ENCODE measurements at regions not wholly inside any gene's neighbourhood (a gene's known extent, or its start where the extent isn't known, plus 50 kb on each side); places are given as distances from the start of the nearest gene placed in this dataset.

GRCh38 chr22:47289336-47289985 lies 527.0 kb downstream of the TBC1D22A start:
- ChIA-PET CTCF (interaction anchor here (1.2 kb wide), 1 partner anchor 14 kb away, joined by 4 read pairs; no protein-coding TSS in a partner anchor), POLR2A (no interaction called here)
- TF ChIP-seq CTCF (IDR thresholded peaks at IDR 0.05; ENCODE audit: insufficient read depth, low read depth, low read length) = no peak
- Histone ChIP-seq H3K4me3 (ENCODE audit: low read depth, low read length) (no peak overlapping the region), H3K27me3 (ENCODE audit: control insufficient read depth, insufficient read depth, low read length) (no peaks in the 10 kb centered on the region), H3K36me3 (ENCODE audit: control insufficient read depth, insufficient read depth, low read length) (no peaks in the 10 kb centered on the region)
- DNase-seq (ENCODE audit: low read depth) = no peak

DNA sequence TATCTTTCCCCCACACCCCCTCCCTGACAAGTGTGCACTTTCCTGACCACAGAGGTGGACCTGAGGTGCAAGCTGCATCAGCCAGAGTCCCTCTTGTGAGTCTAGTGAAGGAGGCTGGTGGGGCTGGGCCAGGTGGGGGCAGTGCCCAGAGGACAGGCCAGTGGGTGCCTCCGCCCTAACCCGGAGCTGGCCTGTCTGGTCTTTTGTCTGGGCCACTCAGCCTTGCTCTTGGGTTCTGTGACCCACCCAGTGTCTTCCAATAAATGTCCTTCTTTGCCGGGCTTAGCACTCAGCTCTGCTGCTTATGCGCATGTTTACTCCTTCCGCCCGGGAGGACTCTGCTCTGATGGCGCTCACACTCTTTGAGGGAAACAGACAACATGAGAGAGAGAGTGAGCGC lies 526.2 kb downstream of the TBC1D22A start:
- POLR2A ChIA-PET = no interaction called here
- TF ChIP-seq CTCF (IDR thresholded peaks at IDR 0.05; ENCODE audit: insufficient read depth, low read depth, low read length) = no peak

DNA sequence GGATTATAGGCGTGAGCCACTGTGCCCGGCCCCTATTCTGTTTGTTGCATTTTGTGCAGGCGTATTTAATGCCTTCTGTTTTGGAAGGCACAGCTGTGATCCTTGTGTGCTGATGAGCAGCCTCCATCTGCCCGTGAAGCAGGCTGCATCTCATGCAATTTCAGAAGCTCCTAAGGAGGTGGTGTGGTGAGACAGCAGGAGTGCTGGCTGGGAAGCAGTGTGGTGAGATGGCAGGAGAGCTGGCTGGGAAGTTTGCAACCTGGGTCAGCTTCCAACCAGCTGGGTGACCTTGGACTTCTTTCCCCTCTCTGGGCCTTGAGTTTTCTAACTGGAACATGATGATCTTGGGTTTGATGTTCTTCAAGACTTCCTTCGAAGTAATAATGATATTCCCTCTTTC lies 525.1 kb downstream of the TBC1D22A start:
- no peaks in the 10 kb centered on the region for H3K27me3 ChIP-seq (ENCODE audit: control insufficient read depth, insufficient read depth, low read length)
- no peaks in the 10 kb centered on the region for H3K36me3 ChIP-seq (ENCODE audit: control insufficient read depth, insufficient read depth, low read length)
- no peak for TF ChIP-seq CTCF (IDR thresholded peaks at IDR 0.05; ENCODE audit: insufficient read depth, low read depth, low read length)
- ChIA-PET CTCF (interaction anchor here (0.5 kb wide), 1 partner anchor 20 kb away, joined by 3 read pairs; no protein-coding TSS in a partner anchor), POLR2A (no interaction called here)
- DNase-seq (ENCODE audit: low read depth) = no peak
- H3K4me3 ChIP-seq (ENCODE audit: low read depth, low read length) = no peak overlapping the region

More for the DNA sequence above, 526.2 kb downstream of the TBC1D22A start:
- Histone ChIP-seq H3K4me3 (ENCODE audit: low read depth, low read length) (no peak overlapping the region), H3K27me3 (ENCODE audit: control insufficient read depth, insufficient read depth, low read length) (no peaks in the 10 kb centered on the region), H3K36me3 (ENCODE audit: control insufficient read depth, insufficient read depth, low read length) (no peaks in the 10 kb centered on the region)
- CTCF ChIA-PET = interaction anchor here (0.6 to 1.2 kb wide), 2 partner anchors 15 to 529 kb away, joined by 4 read pairs; no protein-coding TSS in a partner anchor
- DNase-seq (ENCODE audit: low read depth) = no peak

DNA sequence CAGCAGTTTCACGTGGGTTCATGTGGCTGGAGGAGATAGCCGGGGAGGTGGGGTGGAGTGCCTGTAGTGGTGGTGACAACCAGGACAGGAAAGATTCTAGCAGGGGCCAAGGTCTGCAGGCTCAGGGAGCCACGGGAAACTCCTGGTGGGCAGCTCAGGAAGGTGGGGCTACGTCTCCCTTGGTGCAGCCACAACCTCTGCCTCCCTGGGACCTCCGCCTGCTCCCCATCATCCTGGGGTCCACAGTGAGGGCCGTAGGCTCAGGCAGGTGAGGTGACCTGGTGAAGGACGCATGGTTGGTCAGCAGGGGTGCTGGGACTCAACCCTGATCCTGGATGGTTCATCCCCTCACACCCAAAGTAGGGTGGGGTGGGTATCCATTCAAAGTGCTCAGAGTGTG lies 524.1 kb downstream of the TBC1D22A start:
- H3K27me3 ChIP-seq (ENCODE audit: control insufficient read depth, insufficient read depth, low read length) = no peaks in the 10 kb centered on the region
- no peaks in the 10 kb centered on the region for H3K36me3 ChIP-seq (ENCODE audit: control insufficient read depth, insufficient read depth, low read length)
- ChIA-PET CTCF (no interaction called here), POLR2A (no interaction called here)
- no peak overlapping the region for H3K4me3 ChIP-seq (ENCODE audit: low read depth, low read length)
- no peak for DNase-seq (ENCODE audit: low read depth)
- no peak for TF ChIP-seq CTCF (IDR thresholded peaks at IDR 0.05; ENCODE audit: insufficient read depth, low read depth, low read length)

GRCh38 chr22:47285981-47286380 lies 523.5 kb downstream of the TBC1D22A start:
- no peak for TF ChIP-seq CTCF (IDR thresholded peaks at IDR 0.05; ENCODE audit: insufficient read depth, low read depth, low read length)
- H3K36me3 ChIP-seq (ENCODE audit: control insufficient read depth, insufficient read depth, low read length) = no peaks in the 10 kb centered on the region
- H3K27me3 ChIP-seq (ENCODE audit: control insufficient read depth, insufficient read depth, low read length) = no peaks in the 10 kb centered on the region
- H3K4me3 ChIP-seq (ENCODE audit: low read depth, low read length) = no peak overlapping the region
- POLR2A ChIA-PET = no interaction called here
- no peak for DNase-seq (ENCODE audit: low read depth)
- CTCF ChIA-PET = no interaction called here

Data from BJ (cell line).